ENCODE measurements at regions not wholly inside any gene's neighbourhood (a gene's known extent, or its start where the extent isn't known, plus 50 kb on each side); places are given as distances from the start of the nearest gene placed in this dataset.

- Mint-ChIP-seq H3K36me3 (ENCODE audit: low read depth) (no peaks in the 10 kb centered on the region), H3K27me3 (ENCODE audit: insufficient read depth, low read depth, poor library complexity) (peaks cover 3% of the 10 kb centered on the region), H3K4me3 (no peak overlapping the region), H3K9me3 (no peaks in the 10 kb centered on the region; the same call in 2 of the 3 replicates), H3K27ac (no peak overlapping the region), H3K4me1 (no peaks in the 10 kb centered on the region)
- peaks cover 6% of the 10 kb centered on the region; the same call in 1 of the 2 replicates for H3K9me2 ChIP-seq (ENCODE audit: insufficient read depth)
- H2AFZ ChIP-seq = no peak overlapping the region
- H3K27me3 ChIP-seq (ENCODE audit: insufficient read depth) = no peaks in the 10 kb centered on the region
- no peaks in the 10 kb centered on the region; the same call in 1 of the 2 replicates for H3K36me3 ChIP-seq (ENCODE audit: insufficient read depth)
- H3F3A ChIP-seq (replicated peaks; ENCODE audit: low read depth) = no peaks in the 10 kb centered on the region
- H3K79me2 ChIP-seq (replicated peaks; ENCODE audit: insufficient read depth) = no peaks in the 10 kb centered on the region
- no peak overlapping the region for H3K4me3 ChIP-seq
- ATAC-seq (no peak), DNase-seq (ENCODE audit: low spot score) (no peak)
- H3K4me2 ChIP-seq = no peak overlapping the region
- TF ChIP-seq JUNB (IDR thresholded peaks at IDR 0.05; ENCODE audit: unreplicated experiment) (no peak), ZNF331 (CRISPR knock-in tag; IDR thresholded peaks at IDR 0.05; ENCODE audit: low read depth) (no peak), CTCF (conservative IDR thresholded peaks at IDR 0.05; ENCODE audit: low read depth in 2 of 2) (no peak), ZNF114 (CRISPR knock-in tag; IDR thresholded peaks at IDR 0.05) (no peak), EZH2phosphoT487 (IDR thresholded peaks at IDR 0.05; ENCODE audit: unreplicated experiment) (no peak), ETS1 (IDR thresholded peaks at IDR 0.05) (no peak), NANOG (IDR thresholded peaks at IDR 0.05; ENCODE audit: borderline replicate concordance) (no peak), ZNF462 (CRISPR knock-in tag; IDR thresholded peaks at IDR 0.05) (no peak), CREB1 (CRISPR knock-in tag; IDR thresholded peaks at IDR 0.05; ENCODE audit: low read depth) (no peak), EZH2 (IDR thresholded peaks at IDR 0.05; ENCODE audit: low read depth, unreplicated experiment) (no peak), POLR2AphosphoS5 (IDR thresholded peaks at IDR 0.05; ENCODE audit: low read depth) (no peak), STAT1 (IDR thresholded peaks at IDR 0.05; ENCODE audit: unreplicated experiment) (no peak), REST (IDR thresholded peaks at IDR 0.05; ENCODE audit: unreplicated experiment) (no peak)
- 0 out of 2 replicates have a peak, but pooled peaks cover 5% of the 10 kb centered on the region for H3K4me1 ChIP-seq (ENCODE audit: insufficient read depth)
- H4K20me1 ChIP-seq (replicated peaks; ENCODE audit: insufficient read depth) = no peaks in the 10 kb centered on the region
- H3K27ac ChIP-seq (ENCODE audit: low read depth) = no peak overlapping the region
These were observed 127.2 kb downstream of the RAP2A start for GRCh38 chr13:97561182-97561581.
